Liver (tissue), 8 donors: ENCODE measurements at regions not wholly inside any gene's neighbourhood (a gene's known extent, or its start where the extent isn't known, plus 50 kb on each side); places are given as distances from the start of the nearest gene placed in this dataset.

Experiments used
- DNase-seq: peaks from one replicate; pipeline ENCODE4 v3.0.0-alpha.2; 2017; ENCODE audit warnings: low spot score
- H3K27ac ChIP-seq, 2 donors: one replicate each; pipeline ENCODE4 v1.7.0; 2013; ENCODE audit warnings: inconsistent platforms in 2 of 2, low read length in 2 of 2, control low read depth in 1 of 2, low read depth in 1 of 2, mild to moderate bottlenecking in 1 of 2
- H3K27me3 ChIP-seq, 4 donors: one replicate each; pipeline versions ENCODE4 v1.6.1 to v1.7.0; 2013; ENCODE audit warnings: low read length in 3 of 4, inconsistent platforms in 1 of 4, mild to moderate bottlenecking in 1 of 4, moderate library complexity in 1 of 4; ENCODE audit not compliant: control insufficient read depth in 4 of 4, insufficient read depth in 4 of 4
- H3K36me3 ChIP-seq, 4 donors: one replicate each; pipeline versions ENCODE4 v1.6.1 to v1.7.0; 2013; ENCODE audit warnings: low read length in 3 of 4, mild to moderate bottlenecking in 3 of 4, low read depth in 1 of 4, moderate library complexity in 1 of 4; ENCODE audit not compliant: control insufficient read depth in 4 of 4, insufficient read depth in 3 of 4
- H3K4me1 ChIP-seq, 4 donors: one replicate each; pipeline versions ENCODE4 v1.6.1 to v1.7.0; 2013; ENCODE audit warnings: low read length in 3 of 4, mild to moderate bottlenecking in 3 of 4, moderate library complexity in 1 of 4; ENCODE audit not compliant: control insufficient read depth in 4 of 4, insufficient read depth in 4 of 4
- H3K4me3 ChIP-seq, 3 donors: one replicate each; pipeline versions ENCODE4 v1.6.1 to v1.7.0; 2013; ENCODE audit warnings: low read length in 3 of 3, control low read depth in 1 of 3, low read depth in 1 of 3, mild to moderate bottlenecking in 1 of 3
- H3K9ac ChIP-seq, 2 donors: one replicate each; pipeline ENCODE4 v1.7.0; 2013; ENCODE audit warnings: low read length in 2 of 2, mild to moderate bottlenecking in 2 of 2, moderate library complexity in 2 of 2, control low read depth in 1 of 2, low read depth in 1 of 2
- H3K9me3 ChIP-seq, 4 donors: one replicate each; pipeline versions ENCODE4 v1.6.1 to v1.7.0; 2013; ENCODE audit warnings: low read length in 3 of 4; ENCODE audit not compliant: control insufficient read depth in 4 of 4
- EGR1 ChIP-seq, 2 donors: IDR thresholded peaks; 2 replicates each; pipeline ENCODE4 v1.6.1; 2016 to 2018; ENCODE audit warnings: antibody characterized with exemption in 2 of 2, low read depth in 2 of 2
- FOXA1 ChIP-seq: IDR thresholded peaks from 2 replicates; pipeline ENCODE4 v1.6.1; 2016; ENCODE audit warnings: antibody characterized with exemption
- FOXA2 ChIP-seq: IDR thresholded peaks from 2 replicates; pipeline ENCODE4 v1.6.1; 2016; ENCODE audit warnings: antibody characterized with exemption
- GABPA ChIP-seq, 2 donors: IDR thresholded peaks in 1 of 2; conservative IDR thresholded peaks in 1 of 2; 2 replicates each; pipeline ENCODE4 v1.6.1; 2016; ENCODE audit warnings: antibody characterized with exemption in 2 of 2, mild to moderate bottlenecking in 1 of 2, moderate library complexity in 1 of 2
- HNF4A ChIP-seq, 2 donors: conservative IDR thresholded peaks; 2 replicates each; pipeline ENCODE4 v1.6.1; 2016; ENCODE audit warnings: antibody characterized with exemption in 2 of 2, mild to moderate bottlenecking in 2 of 2
- HNF4G ChIP-seq: IDR thresholded peaks from 2 replicates; pipeline ENCODE4 v1.6.1; 2016; ENCODE audit warnings: antibody characterized with exemption
- JUND ChIP-seq, 2 donors: IDR thresholded peaks; 2 replicates each; pipeline ENCODE4 v1.6.1; 2016; ENCODE audit warnings: antibody characterized with exemption in 2 of 2
- NR2F2 ChIP-seq: IDR thresholded peaks from 2 replicates; pipeline ENCODE4 v1.6.1; 2016; ENCODE audit warnings: antibody characterized with exemption
- RAD21 ChIP-seq, 2 donors: IDR thresholded peaks; 2 replicates each; pipeline ENCODE4 v1.6.1; 2016; ENCODE audit warnings: antibody characterized with exemption in 2 of 2, mild to moderate bottlenecking in 2 of 2
- RXRA ChIP-seq, 2 donors: IDR thresholded peaks; 2 replicates each; pipeline ENCODE4 v1.6.1; 2017 to 2018; ENCODE audit warnings: antibody characterized with exemption in 2 of 2, mild to moderate bottlenecking in 1 of 2
- SP1 ChIP-seq: IDR thresholded peaks from 2 replicates; pipeline ENCODE4 v1.6.1; 2018; ENCODE audit warnings: antibody characterized with exemption, mild to moderate bottlenecking
- TAF1 ChIP-seq: conservative IDR thresholded peaks from 2 replicates; pipeline ENCODE4 v1.6.1; 2016; ENCODE audit warnings: antibody characterized with exemption, mild to moderate bottlenecking
- YY1 ChIP-seq: IDR thresholded peaks from 2 replicates; pipeline ENCODE4 v1.6.1; 2016; ENCODE audit warnings: antibody characterized with exemption, mild to moderate bottlenecking
- WGBS: extraction: QIAGEN DNeasy Blood & Tissue Kit; methylation state at CpG from one replicate; pipeline ENCODE4 v1.1.7; 2013; 5-methylcytosine and 5-hydroxymethylcytosine counted together
- TF ChIP-seq, protein P1 (sequence below): IDR thresholded peaks from 2 replicates; pipeline ENCODE4 v1.6.1; 2016; ENCODE audit warnings: antibody characterized with exemption
- TF ChIP-seq, protein P2 (sequence below): IDR thresholded peaks from 2 replicates; pipeline ENCODE4 v1.6.1; 2016; ENCODE audit warnings: antibody characterized with exemption
- TF ChIP-seq, protein P3 (sequence below): IDR thresholded peaks from 2 replicates; pipeline ENCODE4 v1.6.1; 2016; ENCODE audit warnings: antibody characterized with exemption
- TF ChIP-seq, protein P4 (sequence below): fragments of 150-350 bp; IDR thresholded peaks from 2 replicates; pipeline ENCODE4 v1.5.1; 2017; ENCODE audit warnings: improper control_type of control experiment, low read depth, low read length; ENCODE audit not compliant: missing input control
- TF ChIP-seq, protein P5 (sequence below): IDR thresholded peaks from 2 replicates; pipeline ENCODE4 v1.6.1; 2016; ENCODE audit warnings: antibody characterized with exemption, mild to moderate bottlenecking
- donor health status: healthy.
- donor health status: healthy.
- donor health status: healthy.
- donor health status: healthy.
- donor health status: healthy.

DNA sequence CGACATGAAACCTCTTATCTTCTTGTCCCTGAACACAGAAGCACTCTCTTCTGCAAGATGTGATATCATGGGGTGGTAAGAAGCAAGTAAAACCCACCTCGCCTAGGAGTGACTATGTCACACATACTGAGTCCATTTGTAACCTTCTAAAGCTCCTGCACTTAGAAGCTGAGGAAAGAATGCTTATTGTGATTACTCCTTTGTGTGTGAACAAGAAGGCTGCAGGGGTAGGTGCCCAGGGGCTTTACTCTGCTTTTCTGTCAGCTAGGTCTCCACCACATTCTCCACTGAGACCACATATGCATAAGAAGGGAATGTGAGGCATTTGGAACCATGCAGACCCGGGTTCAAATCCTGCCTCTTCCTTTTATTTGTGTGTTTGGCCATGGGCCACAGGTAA is 144.3 kb downstream of the DMRTA2 start:
- Histone ChIP-seq H3K9ac (no peak overlapping the region), H3K27ac (no peak overlapping the region), H3K4me1 (no peaks in the 10 kb centered on the region), H3K27me3 (no peaks in the 10 kb centered on the region), H3K4me3 (no peak overlapping the region), H3K36me3 (no peaks in the 10 kb centered on the region), H3K9me3 (peaks cover 0 to 2% (median 0%) of the 10 kb centered on the region in 4 donors)
- no peak for DNase-seq
- no peak for TF ChIP-seq SP1
- TF ChIP-seq, protein P1, sequence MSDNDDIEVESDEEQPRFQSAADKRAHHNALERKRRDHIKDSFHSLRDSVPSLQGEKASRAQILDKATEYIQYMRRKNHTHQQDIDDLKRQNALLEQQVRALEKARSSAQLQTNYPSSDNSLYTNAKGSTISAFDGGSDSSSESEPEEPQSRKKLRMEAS: no peak
- no peak for TF ChIP-seq NR2F2
- TF ChIP-seq GABPA (IDR thresholded peaks at IDR 0.05 in 1 of 2, conservative IDR thresholded peaks at IDR 0.05 in 1 of 2): no peak
- TF ChIP-seq, protein P2, sequence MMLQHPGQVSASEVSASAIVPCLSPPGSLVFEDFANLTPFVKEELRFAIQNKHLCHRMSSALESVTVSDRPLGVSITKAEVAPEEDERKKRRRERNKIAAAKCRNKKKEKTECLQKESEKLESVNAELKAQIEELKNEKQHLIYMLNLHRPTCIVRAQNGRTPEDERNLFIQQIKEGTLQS: no peak
- no peak for TF ChIP-seq JUND (IDR thresholded peaks at IDR 0.05)
- TF ChIP-seq HNF4G: no peak
- no peak for TF ChIP-seq FOXA2
- no peak for TF ChIP-seq TAF1
- TF ChIP-seq YY1: no peak
- no peak for TF ChIP-seq EGR1 (IDR thresholded peaks at IDR 0.05; ENCODE audit: low read depth in 2 of 2)
- no peak for TF ChIP-seq RAD21 (IDR thresholded peaks at IDR 0.05)
- TF ChIP-seq FOXA1: no peak
- TF ChIP-seq HNF4A (conservative IDR thresholded peaks at IDR 0.05): no peak
- TF ChIP-seq, protein P3, sequence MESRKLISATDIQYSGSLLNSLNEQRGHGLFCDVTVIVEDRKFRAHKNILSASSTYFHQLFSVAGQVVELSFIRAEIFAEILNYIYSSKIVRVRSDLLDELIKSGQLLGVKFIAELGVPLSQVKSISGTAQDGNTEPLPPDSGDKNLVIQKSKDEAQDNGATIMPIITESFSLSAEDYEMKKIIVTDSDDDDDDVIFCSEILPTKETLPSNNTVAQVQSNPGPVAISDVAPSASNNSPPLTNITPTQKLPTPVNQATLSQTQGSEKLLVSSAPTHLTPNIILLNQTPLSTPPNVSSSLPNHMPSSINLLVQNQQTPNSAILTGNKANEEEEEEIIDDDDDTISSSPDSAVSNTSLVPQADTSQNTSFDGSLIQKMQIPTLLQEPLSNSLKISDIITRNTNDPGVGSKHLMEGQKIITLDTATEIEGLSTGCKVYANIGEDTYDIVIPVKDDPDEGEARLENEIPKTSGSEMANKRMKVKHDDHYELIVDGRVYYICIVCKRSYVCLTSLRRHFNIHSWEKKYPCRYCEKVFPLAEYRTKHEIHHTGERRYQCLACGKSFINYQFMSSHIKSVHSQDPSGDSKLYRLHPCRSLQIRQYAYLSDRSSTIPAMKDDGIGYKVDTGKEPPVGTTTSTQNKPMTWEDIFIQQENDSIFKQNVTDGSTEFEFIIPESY: no peak
- TF ChIP-seq, protein P4, sequence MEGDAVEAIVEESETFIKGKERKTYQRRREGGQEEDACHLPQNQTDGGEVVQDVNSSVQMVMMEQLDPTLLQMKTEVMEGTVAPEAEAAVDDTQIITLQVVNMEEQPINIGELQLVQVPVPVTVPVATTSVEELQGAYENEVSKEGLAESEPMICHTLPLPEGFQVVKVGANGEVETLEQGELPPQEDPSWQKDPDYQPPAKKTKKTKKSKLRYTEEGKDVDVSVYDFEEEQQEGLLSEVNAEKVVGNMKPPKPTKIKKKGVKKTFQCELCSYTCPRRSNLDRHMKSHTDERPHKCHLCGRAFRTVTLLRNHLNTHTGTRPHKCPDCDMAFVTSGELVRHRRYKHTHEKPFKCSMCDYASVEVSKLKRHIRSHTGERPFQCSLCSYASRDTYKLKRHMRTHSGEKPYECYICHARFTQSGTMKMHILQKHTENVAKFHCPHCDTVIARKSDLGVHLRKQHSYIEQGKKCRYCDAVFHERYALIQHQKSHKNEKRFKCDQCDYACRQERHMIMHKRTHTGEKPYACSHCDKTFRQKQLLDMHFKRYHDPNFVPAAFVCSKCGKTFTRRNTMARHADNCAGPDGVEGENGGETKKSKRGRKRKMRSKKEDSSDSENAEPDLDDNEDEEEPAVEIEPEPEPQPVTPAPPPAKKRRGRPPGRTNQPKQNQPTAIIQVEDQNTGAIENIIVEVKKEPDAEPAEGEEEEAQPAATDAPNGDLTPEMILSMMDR: no peak
- TF ChIP-seq, protein P5, sequence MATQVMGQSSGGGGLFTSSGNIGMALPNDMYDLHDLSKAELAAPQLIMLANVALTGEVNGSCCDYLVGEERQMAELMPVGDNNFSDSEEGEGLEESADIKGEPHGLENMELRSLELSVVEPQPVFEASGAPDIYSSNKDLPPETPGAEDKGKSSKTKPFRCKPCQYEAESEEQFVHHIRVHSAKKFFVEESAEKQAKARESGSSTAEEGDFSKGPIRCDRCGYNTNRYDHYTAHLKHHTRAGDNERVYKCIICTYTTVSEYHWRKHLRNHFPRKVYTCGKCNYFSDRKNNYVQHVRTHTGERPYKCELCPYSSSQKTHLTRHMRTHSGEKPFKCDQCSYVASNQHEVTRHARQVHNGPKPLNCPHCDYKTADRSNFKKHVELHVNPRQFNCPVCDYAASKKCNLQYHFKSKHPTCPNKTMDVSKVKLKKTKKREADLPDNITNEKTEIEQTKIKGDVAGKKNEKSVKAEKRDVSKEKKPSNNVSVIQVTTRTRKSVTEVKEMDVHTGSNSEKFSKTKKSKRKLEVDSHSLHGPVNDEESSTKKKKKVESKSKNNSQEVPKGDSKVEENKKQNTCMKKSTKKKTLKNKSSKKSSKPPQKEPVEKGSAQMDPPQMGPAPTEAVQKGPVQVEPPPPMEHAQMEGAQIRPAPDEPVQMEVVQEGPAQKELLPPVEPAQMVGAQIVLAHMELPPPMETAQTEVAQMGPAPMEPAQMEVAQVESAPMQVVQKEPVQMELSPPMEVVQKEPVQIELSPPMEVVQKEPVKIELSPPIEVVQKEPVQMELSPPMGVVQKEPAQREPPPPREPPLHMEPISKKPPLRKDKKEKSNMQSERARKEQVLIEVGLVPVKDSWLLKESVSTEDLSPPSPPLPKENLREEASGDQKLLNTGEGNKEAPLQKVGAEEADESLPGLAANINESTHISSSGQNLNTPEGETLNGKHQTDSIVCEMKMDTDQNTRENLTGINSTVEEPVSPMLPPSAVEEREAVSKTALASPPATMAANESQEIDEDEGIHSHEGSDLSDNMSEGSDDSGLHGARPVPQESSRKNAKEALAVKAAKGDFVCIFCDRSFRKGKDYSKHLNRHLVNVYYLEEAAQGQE: no peak
- TF ChIP-seq RXRA (IDR thresholded peaks at IDR 0.05): no peak
- 41% methylated on average over 3 of the region's 3 CpGs for WGBS
